Caco-2 (cell line): ENCODE measurements at regions not wholly inside any gene's neighbourhood (a gene's known extent, or its start where the extent isn't known, plus 50 kb on each side); places are given as distances from the start of the nearest gene placed in this dataset.

Experiments
- BruUV-seq: library from RNA; stranded (reverse); fragments of 400-500 nt; replicated peaks from 2 replicates; lab custom pipeline; 2021; lab: Mats Ljungman, UMichigan
- CTCF ChIA-PET: fragments of 300-600 bp; sonication (Branson Sonifier 250); formaldehyde crosslinking; loops from one replicate; lab custom pipeline; 2022; ENCODE audit warnings: antibody characterized with exemption; lab: Charles Lee
- POLR2A ChIA-PET: fragments of 300-600 bp; sonication (Branson Sonifier 250); formaldehyde crosslinking; loops from one replicate; lab custom pipeline; 2022; ENCODE audit warnings: antibody characterized with exemption; lab: Charles Lee
- DNase-seq, 2 experiments: peaks; one replicate each; pipeline versions ENCODE4 v3.0.0 to v3.0.0-alpha.2; 2020 to 2022
- H3K27me3 ChIP-seq: replicated peaks from 2 replicates; pipeline ENCODE4 v1.6.0; 2011; ENCODE audit warnings: low read length; ENCODE audit not compliant: control insufficient read depth, insufficient read depth
- H3K36me3 ChIP-seq: 2 replicates; pipeline ENCODE4 v1.5.1; 2011; ENCODE audit warnings: low read length; ENCODE audit not compliant: control insufficient read depth, insufficient read depth
- H3K4me1 ChIP-seq: fragments of 250-450 bp; sonication (Bioruptor Pico); 2 replicates; pipeline ENCODE4 v1.5.1; 2020; ENCODE audit warnings: mild to moderate bottlenecking
- H3K4me3 ChIP-seq: 2 replicates; pipeline ENCODE4 v1.5.1; 2011; ENCODE audit warnings: low read depth, mild to moderate bottlenecking, control low read depth, low read length
- H3K9me3 ChIP-seq: fragments of 250-450 bp; sonication (Bioruptor Pico); 2 replicates; pipeline ENCODE4 v1.5.1; 2020; ENCODE audit warnings: mild to moderate bottlenecking, moderate library complexity
- H3K27ac Mint-ChIP-seq: one replicate; pipeline ENCODE4 v1.8.0; 2022; ENCODE audit warnings: mixed read lengths; ENCODE audit not compliant: unreplicated experiment
- H3K27me3 Mint-ChIP-seq: one replicate; pipeline ENCODE4 v1.8.0; 2022; ENCODE audit warnings: mixed read lengths; ENCODE audit not compliant: insufficient read depth, unreplicated experiment
- H3K36me3 Mint-ChIP-seq: one replicate; pipeline ENCODE4 v1.8.0; 2022; ENCODE audit warnings: mild to moderate bottlenecking, mixed read lengths; ENCODE audit not compliant: insufficient read depth, unreplicated experiment
- H3K4me1 Mint-ChIP-seq: one replicate; pipeline ENCODE4 v1.8.0; 2022; ENCODE audit warnings: low read depth, mixed read lengths; ENCODE audit not compliant: unreplicated experiment
- H3K4me3 Mint-ChIP-seq: one replicate; pipeline ENCODE4 v1.8.0; 2022; ENCODE audit warnings: mild to moderate bottlenecking, moderate library complexity, mixed read lengths; ENCODE audit not compliant: unreplicated experiment
- H3K9me3 Mint-ChIP-seq: one replicate; pipeline ENCODE4 v1.8.0; 2022; ENCODE audit warnings: mixed read lengths; ENCODE audit not compliant: unreplicated experiment
- intact Hi-C: fragments of 100-400 bp; cut with micrococcal nuclease; formaldehyde crosslinking; loops from one replicate; pipeline ENCODE4 v1.10.0; 2022; ENCODE audit not compliant: unreplicated experiment
- TF ChIP-seq, protein P1 (sequence below), 2 experiments: fragments of 200-600 bp in 1 of 2; IDR thresholded peaks; 1 replicate in 1 of 2; 2 replicates in 1 of 2; pipeline versions ENCODE4 v1.5.1 to v1.8.0; 2011 to 2022; ENCODE audit warnings: antibody characterized with exemption in 1 of 2, control low read depth in 1 of 2, inconsistent platforms in 1 of 2, low read depth in 1 of 2, low read length in 1 of 2, mild to moderate bottlenecking in 1 of 2, moderate library complexity in 1 of 2; ENCODE audit not compliant: insufficient read depth in 1 of 2, severe bottlenecking in 1 of 2, unreplicated experiment in 1 of 2

DNA sequence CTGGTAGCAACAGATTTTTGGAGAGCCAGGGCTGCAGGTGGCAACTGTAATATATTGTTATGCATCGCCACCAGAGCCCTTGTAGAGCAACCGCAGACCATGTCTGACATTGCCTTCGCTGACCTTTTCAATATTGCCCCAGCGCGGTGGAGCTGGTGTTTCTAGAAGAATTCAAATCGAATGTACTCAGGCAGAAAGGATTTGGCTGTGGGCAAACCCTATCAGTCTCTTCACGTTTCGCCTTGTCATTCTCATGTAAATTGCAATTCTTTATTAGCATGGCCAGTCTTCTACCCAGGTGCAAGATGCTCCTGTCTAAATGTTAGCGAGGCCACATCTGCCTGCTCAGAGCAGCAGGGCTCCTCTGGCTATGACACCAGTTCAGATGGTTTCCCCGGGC is 490.2 kb upstream of the AUTS2 start:
- no peak overlapping the region for H3K4me3 ChIP-seq
- POLR2A ChIA-PET = no interaction called here
- TF ChIP-seq, protein P1, sequence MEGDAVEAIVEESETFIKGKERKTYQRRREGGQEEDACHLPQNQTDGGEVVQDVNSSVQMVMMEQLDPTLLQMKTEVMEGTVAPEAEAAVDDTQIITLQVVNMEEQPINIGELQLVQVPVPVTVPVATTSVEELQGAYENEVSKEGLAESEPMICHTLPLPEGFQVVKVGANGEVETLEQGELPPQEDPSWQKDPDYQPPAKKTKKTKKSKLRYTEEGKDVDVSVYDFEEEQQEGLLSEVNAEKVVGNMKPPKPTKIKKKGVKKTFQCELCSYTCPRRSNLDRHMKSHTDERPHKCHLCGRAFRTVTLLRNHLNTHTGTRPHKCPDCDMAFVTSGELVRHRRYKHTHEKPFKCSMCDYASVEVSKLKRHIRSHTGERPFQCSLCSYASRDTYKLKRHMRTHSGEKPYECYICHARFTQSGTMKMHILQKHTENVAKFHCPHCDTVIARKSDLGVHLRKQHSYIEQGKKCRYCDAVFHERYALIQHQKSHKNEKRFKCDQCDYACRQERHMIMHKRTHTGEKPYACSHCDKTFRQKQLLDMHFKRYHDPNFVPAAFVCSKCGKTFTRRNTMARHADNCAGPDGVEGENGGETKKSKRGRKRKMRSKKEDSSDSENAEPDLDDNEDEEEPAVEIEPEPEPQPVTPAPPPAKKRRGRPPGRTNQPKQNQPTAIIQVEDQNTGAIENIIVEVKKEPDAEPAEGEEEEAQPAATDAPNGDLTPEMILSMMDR (IDR thresholded peaks at IDR 0.05; ENCODE audit: insufficient read depth in 1 of 2, low read depth in 1 of 2, low read length in 1 of 2, severe bottlenecking in 1 of 2, unreplicated experiment in 1 of 2) = no peak
- no peaks in the 10 kb centered on the region for H3K27me3 ChIP-seq
- H3K36me3 ChIP-seq = no peaks in the 10 kb centered on the region
- Mint-ChIP-seq H3K4me3 (no peak overlapping the region), H3K27me3 (peaks cover 4% of the 10 kb centered on the region), H3K36me3 (no peaks in the 10 kb centered on the region), H3K4me1 (no peaks in the 10 kb centered on the region), H3K9me3 (peaks cover 26% of the 10 kb centered on the region), H3K27ac (no peak overlapping the region)
- intact Hi-C loops = no loop called here
- no peaks in the 10 kb centered on the region; the same call in 1 of the 2 replicates for H3K9me3 ChIP-seq
- no TSS peak for BruUV-seq
- H3K4me1 ChIP-seq = no peaks in the 10 kb centered on the region
- DNase-seq = no peak
- CTCF ChIA-PET = no interaction called here

DNA sequence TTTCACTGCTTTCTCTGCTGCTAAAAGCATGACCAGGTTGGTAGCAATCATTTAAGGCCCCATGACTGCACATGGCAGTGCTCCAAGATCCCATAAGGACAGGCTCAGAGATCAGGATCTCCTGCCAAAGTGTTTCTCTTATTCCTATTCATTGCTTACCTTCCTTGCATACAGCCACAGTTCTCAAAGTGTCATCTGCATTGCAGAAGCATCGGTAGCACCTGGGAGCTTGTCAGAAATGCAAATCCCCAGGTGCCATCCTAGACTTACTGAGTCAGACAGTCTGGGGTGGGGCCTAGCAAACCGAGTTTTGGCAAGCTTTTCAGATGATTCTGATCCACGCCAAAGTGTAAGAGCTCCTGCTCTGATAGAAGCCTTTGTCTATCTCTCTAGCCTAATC is 489.0 kb upstream of the AUTS2 start:
- TF ChIP-seq, protein P1 (IDR thresholded peaks at IDR 0.05; ENCODE audit: insufficient read depth in 1 of 2, low read depth in 1 of 2, low read length in 1 of 2, severe bottlenecking in 1 of 2, unreplicated experiment in 1 of 2) = no peak
- no TSS peak for BruUV-seq
- DNase-seq = no peak
- Histone ChIP-seq H3K27me3 (no peaks in the 10 kb centered on the region), H3K36me3 (no peaks in the 10 kb centered on the region), H3K9me3 (no peaks in the 10 kb centered on the region), H3K4me1 (no peaks in the 10 kb centered on the region), H3K4me3 (no peak overlapping the region)
- no peaks in the 10 kb centered on the region for H3K4me1 Mint-ChIP-seq
- no peak overlapping the region for H3K4me3 Mint-ChIP-seq
- POLR2A ChIA-PET = no interaction called here
- H3K27me3 Mint-ChIP-seq = peaks cover 4% of the 10 kb centered on the region
- intact Hi-C loops = no loop called here
- CTCF ChIA-PET = no interaction called here
- H3K36me3 Mint-ChIP-seq = no peaks in the 10 kb centered on the region
- no peak overlapping the region for H3K27ac Mint-ChIP-seq
- peaks cover 27% of the 10 kb centered on the region for H3K9me3 Mint-ChIP-seq

DNA sequence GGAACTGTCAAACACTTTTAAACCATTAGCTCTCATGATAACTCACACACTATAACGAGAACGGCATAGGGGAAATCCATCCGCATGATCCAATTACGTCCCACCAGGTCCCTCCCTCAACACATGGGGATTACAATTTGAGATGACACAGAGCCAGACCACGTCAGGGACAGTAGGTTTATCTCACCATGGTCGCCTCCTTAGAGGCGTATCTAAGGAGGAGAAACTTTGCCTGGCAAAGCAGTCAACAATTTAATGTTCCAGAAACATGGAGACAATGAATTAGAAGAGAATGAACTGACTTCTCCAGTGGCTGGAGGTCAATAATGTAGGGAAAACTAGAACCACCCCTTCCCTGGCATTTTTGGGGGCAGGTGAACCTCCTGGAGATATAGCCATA is 488.4 kb upstream of the AUTS2 start:
- peaks cover 27% of the 10 kb centered on the region for H3K9me3 Mint-ChIP-seq
- peaks cover 4% of the 10 kb centered on the region for H3K27me3 Mint-ChIP-seq
- H3K4me1 ChIP-seq = no peaks in the 10 kb centered on the region
- TF ChIP-seq, protein P1 (IDR thresholded peaks at IDR 0.05; ENCODE audit: insufficient read depth in 1 of 2, low read depth in 1 of 2, low read length in 1 of 2, severe bottlenecking in 1 of 2, unreplicated experiment in 1 of 2) = no peak
- CTCF ChIA-PET = no interaction called here
- H3K4me1 Mint-ChIP-seq = no peaks in the 10 kb centered on the region
- H3K4me3 Mint-ChIP-seq = no peak overlapping the region
- no peak overlapping the region for H3K27ac Mint-ChIP-seq
- POLR2A ChIA-PET = no interaction called here
- no peaks in the 10 kb centered on the region for H3K36me3 ChIP-seq
- no peaks in the 10 kb centered on the region for H3K27me3 ChIP-seq
- H3K9me3 ChIP-seq = no peaks in the 10 kb centered on the region
- no peaks in the 10 kb centered on the region for H3K36me3 Mint-ChIP-seq
- BruUV-seq = no TSS peak
- intact Hi-C loops = no loop called here
- no peak overlapping the region for H3K4me3 ChIP-seq
- DNase-seq = no peak
